GM10266 (cell line): ENCODE measurements at regions not wholly inside any gene's neighbourhood (a gene's known extent, or its start where the extent isn't known, plus 50 kb on each side); places are given as distances from the start of the nearest gene placed in this dataset.
"Not testable (repeated sequence)": the region's sequence is repeated elsewhere in the genome, so short reads cannot be mapped to it uniquely, and the experiment has no call there.

Source experiments
- DNase-seq: peaks from one replicate; pipeline ENCODE4 v3.0.0; 2012; ENCODE audit errors: extremely low spot score
- TF ChIP-seq, protein P1 (sequence below): IDR thresholded peaks from 2 replicates; pipeline ENCODE4 v1.5.1; 2012; ENCODE audit warnings: mild to moderate bottlenecking, low read depth; ENCODE audit not compliant: control insufficient read depth, insufficient read depth; ENCODE audit errors: missing control alignments

DNA sequence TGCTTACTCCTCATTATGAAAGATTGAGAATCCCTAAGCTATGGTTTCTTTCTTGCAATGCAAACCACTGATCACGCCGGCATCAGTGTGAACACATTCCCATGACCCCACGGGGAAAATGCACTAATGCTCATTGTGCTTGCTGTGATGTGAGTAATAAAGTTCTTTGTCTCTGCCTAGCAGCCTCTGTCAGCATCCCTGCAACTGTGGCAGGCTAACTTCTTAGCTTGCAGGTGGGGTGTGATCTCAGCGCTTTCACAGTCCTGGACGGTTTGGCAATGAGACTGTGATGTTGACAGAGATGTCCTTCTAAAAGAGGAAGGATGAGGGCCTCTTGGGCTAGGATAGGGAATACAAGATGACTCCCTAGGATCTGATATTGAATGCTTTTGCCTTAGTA is 1218.7 kb downstream of the EFNA5 start:
- TF ChIP-seq, protein P1, sequence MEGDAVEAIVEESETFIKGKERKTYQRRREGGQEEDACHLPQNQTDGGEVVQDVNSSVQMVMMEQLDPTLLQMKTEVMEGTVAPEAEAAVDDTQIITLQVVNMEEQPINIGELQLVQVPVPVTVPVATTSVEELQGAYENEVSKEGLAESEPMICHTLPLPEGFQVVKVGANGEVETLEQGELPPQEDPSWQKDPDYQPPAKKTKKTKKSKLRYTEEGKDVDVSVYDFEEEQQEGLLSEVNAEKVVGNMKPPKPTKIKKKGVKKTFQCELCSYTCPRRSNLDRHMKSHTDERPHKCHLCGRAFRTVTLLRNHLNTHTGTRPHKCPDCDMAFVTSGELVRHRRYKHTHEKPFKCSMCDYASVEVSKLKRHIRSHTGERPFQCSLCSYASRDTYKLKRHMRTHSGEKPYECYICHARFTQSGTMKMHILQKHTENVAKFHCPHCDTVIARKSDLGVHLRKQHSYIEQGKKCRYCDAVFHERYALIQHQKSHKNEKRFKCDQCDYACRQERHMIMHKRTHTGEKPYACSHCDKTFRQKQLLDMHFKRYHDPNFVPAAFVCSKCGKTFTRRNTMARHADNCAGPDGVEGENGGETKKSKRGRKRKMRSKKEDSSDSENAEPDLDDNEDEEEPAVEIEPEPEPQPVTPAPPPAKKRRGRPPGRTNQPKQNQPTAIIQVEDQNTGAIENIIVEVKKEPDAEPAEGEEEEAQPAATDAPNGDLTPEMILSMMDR, result no peak
- DNase-seq, result no peak

DNA sequence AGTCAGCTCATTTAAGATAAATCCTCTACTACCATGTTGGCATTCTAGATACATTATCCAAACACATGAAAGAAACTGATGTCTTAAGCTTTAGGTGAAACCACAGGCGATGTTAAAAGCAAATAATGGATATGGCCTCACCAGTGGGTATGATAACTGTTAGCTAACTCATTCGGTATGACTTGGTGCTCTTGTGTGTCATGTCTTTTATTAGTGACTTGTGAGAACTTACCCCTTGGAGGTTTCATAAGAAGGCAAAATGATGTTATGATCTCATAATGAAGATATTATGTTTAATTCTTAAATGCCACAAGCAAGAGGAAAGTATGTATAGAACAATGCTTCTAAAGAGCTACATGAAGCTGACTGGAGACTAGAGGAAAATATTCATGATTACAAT is 1227.0 kb downstream of the EFNA5 start:
- TF ChIP-seq, protein P1, result no peak
- DNase-seq, result no peak

DNA sequence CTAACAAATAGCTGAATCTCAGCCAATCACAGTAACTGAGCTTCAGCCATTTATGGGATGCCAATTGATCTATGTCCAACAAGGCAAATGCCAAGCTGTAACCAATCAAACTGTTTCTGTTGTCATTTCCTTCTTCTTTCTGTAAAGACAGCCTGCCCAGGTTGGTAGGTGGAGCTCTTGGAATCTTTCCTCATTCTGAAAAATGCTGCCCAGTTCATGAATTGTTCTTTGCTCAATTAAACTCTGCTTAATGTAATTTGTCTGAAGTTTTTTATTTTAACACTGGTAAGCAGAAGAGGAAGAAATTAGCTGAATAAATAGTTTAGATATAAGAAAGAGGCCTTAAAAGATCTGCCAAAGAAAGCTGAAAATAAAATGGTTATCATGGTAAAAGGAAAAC is 1235.6 kb downstream of the EFNA5 start:
- TF ChIP-seq, protein P1, result no peak

DNA sequence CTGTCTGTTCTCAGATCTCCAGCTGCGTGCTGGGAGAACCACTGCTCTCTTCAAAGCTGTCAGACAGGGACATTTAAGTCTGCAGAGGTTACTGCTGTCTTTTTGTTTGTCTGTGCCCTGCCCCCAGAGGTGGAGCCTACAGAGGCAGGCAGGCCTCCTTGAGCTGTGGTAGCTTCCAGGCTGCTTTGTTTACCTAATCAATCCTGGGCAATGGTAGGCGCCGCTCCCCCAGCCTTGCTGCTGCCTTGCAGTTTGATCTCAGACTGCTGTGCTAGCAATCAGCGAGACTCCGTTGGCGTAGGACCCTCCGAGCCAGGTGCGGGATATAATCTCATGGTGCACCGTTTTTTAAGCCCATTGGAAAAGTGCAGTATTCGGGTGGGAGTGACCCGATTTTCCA is 1240.0 kb downstream of the EFNA5 start:
- not testable (repeated sequence) for DNase-seq

More for the DNA sequence above, 1235.6 kb downstream of the EFNA5 start:
- DNase-seq, result no peak

DNA sequence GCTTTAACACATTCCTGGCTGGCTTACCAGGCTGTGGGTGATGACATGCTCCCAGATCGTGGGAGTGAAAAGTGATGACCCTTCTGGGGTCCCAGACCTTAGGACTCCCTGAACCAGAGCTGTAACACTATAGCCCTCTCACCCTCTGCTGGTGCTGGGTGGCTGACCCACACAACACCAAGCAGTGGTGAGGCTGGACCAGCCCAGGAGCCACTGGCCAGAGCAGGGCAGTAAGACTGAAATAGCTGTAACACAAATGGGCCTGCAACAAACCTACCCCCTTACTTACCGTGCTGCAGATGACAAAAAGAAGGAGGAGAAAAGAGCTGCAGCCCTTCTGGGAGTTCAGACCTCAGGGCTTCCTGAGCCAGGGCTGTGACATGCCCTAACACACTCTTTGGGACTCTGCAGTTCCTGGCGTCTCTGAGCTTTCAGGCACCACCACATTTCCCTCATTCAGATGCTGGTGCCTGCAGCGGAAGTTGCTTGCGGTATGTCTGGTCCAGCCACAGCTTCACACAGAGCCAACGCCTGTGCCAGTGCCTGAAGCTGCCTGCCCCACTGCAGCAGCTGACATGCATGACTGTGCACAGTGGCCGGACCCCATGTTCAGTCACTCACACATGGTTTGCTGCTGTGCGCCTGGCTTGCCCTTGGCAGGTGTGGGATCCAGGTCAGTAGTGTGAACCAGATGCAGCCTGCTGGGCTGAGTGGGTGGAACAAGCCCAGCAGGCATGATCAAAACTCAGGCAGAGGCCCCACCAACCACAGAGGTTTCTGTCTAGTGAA is 1247.4 kb downstream of the EFNA5 start:
- TF ChIP-seq, protein P1, result no peak
- DNase-seq, result no peak

DNA sequence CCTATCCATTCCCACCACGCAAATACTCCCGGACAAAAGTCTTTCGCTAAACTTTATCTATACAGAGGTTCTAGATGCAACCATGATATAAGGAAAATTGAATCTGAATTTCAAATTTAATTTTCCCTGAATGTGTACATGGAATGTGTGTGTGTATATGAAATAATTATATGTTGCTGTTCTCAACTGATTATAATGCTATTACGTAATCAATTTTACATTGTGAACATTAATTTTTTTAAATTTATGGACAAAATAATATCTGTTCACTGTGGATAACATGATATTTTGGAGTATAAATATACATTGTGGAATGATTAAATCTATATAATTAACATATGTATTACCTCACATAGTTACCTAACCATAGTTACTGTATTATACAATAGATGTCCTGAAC is 1250.6 kb downstream of the EFNA5 start:
- no peak for DNase-seq
- TF ChIP-seq, protein P1, result no peak

DNA sequence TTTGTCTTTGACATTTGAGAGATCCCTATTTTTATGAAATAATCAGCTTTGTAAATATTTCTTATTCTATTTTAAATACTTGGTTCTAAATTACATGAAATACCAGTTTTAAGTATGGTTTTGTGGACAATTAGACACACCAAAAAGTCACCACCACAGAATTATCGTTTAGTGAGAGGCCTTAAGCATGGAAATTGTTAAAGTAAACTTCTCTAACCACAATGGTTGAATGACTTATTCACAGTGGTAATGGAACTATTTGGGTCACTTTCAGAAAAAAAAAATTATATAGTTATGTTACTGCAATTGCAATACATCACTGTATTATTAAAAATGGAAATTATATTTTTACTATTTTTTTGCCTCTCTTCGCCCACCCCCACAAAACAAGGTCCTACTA is 1252.5 kb downstream of the EFNA5 start:
- no peak for DNase-seq
- TF ChIP-seq, protein P1, result no peak
